Keratinocyte (primary cell): ENCODE measurements at regions not wholly inside any gene's neighbourhood (a gene's known extent, or its start where the extent isn't known, plus 50 kb on each side); places are given as distances from the start of the nearest gene placed in this dataset.

Source experiments
- EZH2 ChIP-seq: IDR thresholded peaks from one replicate; pipeline ENCODE4 v1.6.1; 2012; ENCODE audit warnings: inconsistent platforms, mild to moderate bottlenecking, low read length, moderate library complexity
- TF ChIP-seq, protein P1 (sequence below), 3 experiments: IDR thresholded peaks in 1 of 3; conservative IDR thresholded peaks in 1 of 3; optimal IDR thresholded peaks in 1 of 3; 2 replicates in 2 of 3; 3 replicates in 1 of 3; pipeline versions ENCODE3 to v1.5.1; 2011; ENCODE audit warnings: low read length in 3 of 3, mild to moderate bottlenecking in 3 of 3, moderate library complexity in 2 of 3, control low read depth in 1 of 3, inconsistent platforms in 1 of 3; ENCODE audit not compliant: insufficient read depth in 2 of 3; ENCODE audit errors: extremely low read depth in 1 of 3

DNA sequence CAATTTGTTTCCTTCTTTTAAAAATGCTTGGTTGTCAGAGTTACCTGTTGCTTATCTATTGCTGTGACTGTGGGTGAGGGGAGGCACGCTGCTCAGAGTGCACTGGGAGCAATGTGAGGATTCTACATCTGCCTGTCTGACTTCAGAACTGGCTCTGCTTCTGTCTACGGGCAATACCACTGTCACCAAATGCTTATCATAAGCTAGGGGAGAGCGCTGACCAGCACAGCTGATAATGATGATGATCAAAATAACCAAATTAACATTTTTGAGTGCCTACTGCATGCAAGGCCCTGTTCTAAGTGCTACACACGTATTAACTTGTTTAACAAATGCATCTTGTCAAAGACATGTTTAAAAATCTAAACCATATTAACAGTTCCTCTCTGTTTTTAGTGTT, 79.2 kb upstream of the TPRG1 start:
- TF ChIP-seq, protein P1, sequence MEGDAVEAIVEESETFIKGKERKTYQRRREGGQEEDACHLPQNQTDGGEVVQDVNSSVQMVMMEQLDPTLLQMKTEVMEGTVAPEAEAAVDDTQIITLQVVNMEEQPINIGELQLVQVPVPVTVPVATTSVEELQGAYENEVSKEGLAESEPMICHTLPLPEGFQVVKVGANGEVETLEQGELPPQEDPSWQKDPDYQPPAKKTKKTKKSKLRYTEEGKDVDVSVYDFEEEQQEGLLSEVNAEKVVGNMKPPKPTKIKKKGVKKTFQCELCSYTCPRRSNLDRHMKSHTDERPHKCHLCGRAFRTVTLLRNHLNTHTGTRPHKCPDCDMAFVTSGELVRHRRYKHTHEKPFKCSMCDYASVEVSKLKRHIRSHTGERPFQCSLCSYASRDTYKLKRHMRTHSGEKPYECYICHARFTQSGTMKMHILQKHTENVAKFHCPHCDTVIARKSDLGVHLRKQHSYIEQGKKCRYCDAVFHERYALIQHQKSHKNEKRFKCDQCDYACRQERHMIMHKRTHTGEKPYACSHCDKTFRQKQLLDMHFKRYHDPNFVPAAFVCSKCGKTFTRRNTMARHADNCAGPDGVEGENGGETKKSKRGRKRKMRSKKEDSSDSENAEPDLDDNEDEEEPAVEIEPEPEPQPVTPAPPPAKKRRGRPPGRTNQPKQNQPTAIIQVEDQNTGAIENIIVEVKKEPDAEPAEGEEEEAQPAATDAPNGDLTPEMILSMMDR (optimal IDR thresholded peaks at IDR 0.05 in 1 of 3, IDR thresholded peaks at IDR 0.05 in 1 of 3, conservative IDR thresholded peaks at IDR 0.05 in 1 of 3; ENCODE audit: extremely low read depth in 1 of 3, insufficient read depth in 2 of 3, low read length in 3 of 3): no peak
- TF ChIP-seq EZH2: no peak
